Chondrocyte (in vitro differentiated cells): ENCODE measurements at regions not wholly inside any gene's neighbourhood (a gene's known extent, or its start where the extent isn't known, plus 50 kb on each side); places are given as distances from the start of the nearest gene placed in this dataset.

Experiments used
- DNase-seq: peaks from one replicate; pipeline ENCODE4 v3.0.0; 2021; ENCODE audit warnings: mixed read lengths, low spot score
- H3K27ac Mint-ChIP-seq: one replicate; pipeline ENCODE4 v1.8.0; 2021; ENCODE audit warnings: mild to moderate bottlenecking, moderate library complexity, mixed read lengths; ENCODE audit not compliant: unreplicated experiment
- H3K27me3 Mint-ChIP-seq: 2 replicates; pipeline ENCODE4 v1.8.0; 2021; ENCODE audit warnings: low read depth, mixed read lengths
- H3K36me3 Mint-ChIP-seq: 2 replicates; pipeline ENCODE4 v1.8.0; 2021; ENCODE audit warnings: low read depth, mixed read lengths
- H3K4me1 Mint-ChIP-seq: 2 replicates; pipeline ENCODE4 v1.8.0; 2021; ENCODE audit warnings: low read depth, mild to moderate bottlenecking, mixed read lengths
- H3K4me3 Mint-ChIP-seq: one replicate; pipeline ENCODE4 v1.8.0; 2021; ENCODE audit warnings: mild to moderate bottlenecking, moderate library complexity, mixed read lengths; ENCODE audit not compliant: unreplicated experiment
- H3K9me3 Mint-ChIP-seq: 2 replicates; pipeline ENCODE4 v1.8.0; 2021; ENCODE audit warnings: low read depth, mixed read lengths
- CTCF ChIP-seq: fragments of 200-600 bp; sonication (generic); IDR thresholded peaks from 2 replicates; pipeline ENCODE4 v1.5.0; 2021; ENCODE audit warnings: antibody characterized with exemption, mild to moderate bottlenecking, moderate library complexity

DNA sequence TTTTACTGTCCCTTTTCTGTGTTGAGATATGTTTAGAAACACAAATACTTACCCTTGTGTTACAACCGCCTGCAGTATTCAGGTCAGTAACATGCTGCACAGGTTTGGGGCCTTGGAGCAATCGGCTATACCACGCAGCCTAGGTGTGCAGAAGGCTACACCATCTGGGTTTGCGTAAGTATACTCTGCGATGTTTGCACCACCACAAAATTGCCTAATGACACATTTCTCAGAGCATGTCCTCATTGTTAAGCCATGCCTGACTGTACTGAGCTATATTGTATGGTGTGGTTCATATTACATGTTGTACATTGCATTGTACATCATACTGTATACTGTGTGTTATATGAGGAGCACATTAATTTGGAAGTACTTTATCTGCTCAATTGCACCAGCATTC is 247.4 kb downstream of the RHOU start:
- TF ChIP-seq CTCF = no peak
- H3K4me3 Mint-ChIP-seq = no peak overlapping the region

DNA sequence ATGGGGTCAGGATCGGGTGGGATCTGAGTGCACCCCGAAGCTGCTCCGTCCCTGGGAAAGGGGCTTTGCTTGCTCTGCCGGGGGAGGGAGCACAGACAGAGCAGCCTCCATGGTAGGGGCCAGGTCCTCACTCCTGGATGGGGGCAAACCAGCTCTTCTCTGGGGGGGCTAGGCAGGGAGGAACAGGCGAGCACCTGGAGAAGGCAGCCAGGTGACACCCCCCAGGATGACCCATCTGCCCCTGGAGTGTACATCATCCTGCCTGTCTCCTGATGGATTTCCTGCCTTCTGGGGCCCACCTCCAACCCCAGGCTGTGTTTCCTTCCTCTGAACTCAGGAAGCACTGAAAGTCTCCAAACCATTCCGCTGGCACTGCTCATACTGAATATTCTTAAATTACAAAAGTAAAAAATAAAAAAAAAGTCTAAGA is 248.0 kb downstream of the RHOU start:
- Mint-ChIP-seq H3K36me3 (peaks cover 2% of the 10 kb centered on the region), H3K4me1 (peaks cover 9% of the 10 kb centered on the region), H3K4me3 (no peak overlapping the region), H3K9me3 (peaks cover 2% of the 10 kb centered on the region), H3K27ac (no peak overlapping the region), H3K27me3 (peaks cover 5% of the 10 kb centered on the region)
- no peak for TF ChIP-seq CTCF
- DNase-seq = no peak

More for the DNA sequence above, 247.4 kb downstream of the RHOU start:
- DNase-seq = no peak
- Mint-ChIP-seq H3K4me1 (peaks cover 9% of the 10 kb centered on the region), H3K9me3 (peaks cover 2% of the 10 kb centered on the region), H3K36me3 (peaks cover 3% of the 10 kb centered on the region), H3K27me3 (peaks cover 7% of the 10 kb centered on the region), H3K27ac (no peak overlapping the region)

DNA sequence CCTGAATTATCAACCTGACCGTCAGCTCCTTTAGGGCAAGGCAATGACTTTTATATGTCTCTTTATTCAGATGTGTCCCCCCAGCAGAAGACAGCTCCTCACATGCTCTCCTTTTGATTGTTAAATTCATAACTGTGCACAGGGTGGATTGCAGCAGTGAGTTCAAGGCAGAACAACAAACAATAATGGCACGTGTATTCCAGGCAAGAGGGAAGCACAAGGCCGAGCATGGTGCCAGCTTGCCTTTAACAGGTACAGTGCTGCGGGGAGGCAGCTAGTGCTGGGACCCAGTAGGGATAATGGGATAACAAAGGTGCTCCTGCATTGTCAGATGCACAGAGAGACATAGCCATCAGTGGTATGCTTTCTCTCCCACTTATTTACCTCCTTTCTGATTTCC is 248.4 kb downstream of the RHOU start:
- Mint-ChIP-seq H3K4me1 (peaks cover 6% of the 10 kb centered on the region), H3K27me3 (peaks cover 5% of the 10 kb centered on the region), H3K36me3 (peaks cover 2% of the 10 kb centered on the region), H3K27ac (no peak overlapping the region), H3K4me3 (no peak overlapping the region), H3K9me3 (peaks cover 2% of the 10 kb centered on the region)
- DNase-seq = no peak
- no peak for TF ChIP-seq CTCF

GRCh38 chr1:228984107-228984506 is 248.8 kb downstream of the RHOU start:
- DNase-seq = no peak
- peaks cover 2% of the 10 kb centered on the region for H3K36me3 Mint-ChIP-seq
- TF ChIP-seq CTCF = no peak
- H3K4me3 Mint-ChIP-seq = no peak overlapping the region
- peaks cover 2% of the 10 kb centered on the region for H3K9me3 Mint-ChIP-seq
- H3K27ac Mint-ChIP-seq = no peak overlapping the region
- H3K27me3 Mint-ChIP-seq = peaks cover 5% of the 10 kb centered on the region
- H3K4me1 Mint-ChIP-seq = peaks cover 6% of the 10 kb centered on the region

DNA sequence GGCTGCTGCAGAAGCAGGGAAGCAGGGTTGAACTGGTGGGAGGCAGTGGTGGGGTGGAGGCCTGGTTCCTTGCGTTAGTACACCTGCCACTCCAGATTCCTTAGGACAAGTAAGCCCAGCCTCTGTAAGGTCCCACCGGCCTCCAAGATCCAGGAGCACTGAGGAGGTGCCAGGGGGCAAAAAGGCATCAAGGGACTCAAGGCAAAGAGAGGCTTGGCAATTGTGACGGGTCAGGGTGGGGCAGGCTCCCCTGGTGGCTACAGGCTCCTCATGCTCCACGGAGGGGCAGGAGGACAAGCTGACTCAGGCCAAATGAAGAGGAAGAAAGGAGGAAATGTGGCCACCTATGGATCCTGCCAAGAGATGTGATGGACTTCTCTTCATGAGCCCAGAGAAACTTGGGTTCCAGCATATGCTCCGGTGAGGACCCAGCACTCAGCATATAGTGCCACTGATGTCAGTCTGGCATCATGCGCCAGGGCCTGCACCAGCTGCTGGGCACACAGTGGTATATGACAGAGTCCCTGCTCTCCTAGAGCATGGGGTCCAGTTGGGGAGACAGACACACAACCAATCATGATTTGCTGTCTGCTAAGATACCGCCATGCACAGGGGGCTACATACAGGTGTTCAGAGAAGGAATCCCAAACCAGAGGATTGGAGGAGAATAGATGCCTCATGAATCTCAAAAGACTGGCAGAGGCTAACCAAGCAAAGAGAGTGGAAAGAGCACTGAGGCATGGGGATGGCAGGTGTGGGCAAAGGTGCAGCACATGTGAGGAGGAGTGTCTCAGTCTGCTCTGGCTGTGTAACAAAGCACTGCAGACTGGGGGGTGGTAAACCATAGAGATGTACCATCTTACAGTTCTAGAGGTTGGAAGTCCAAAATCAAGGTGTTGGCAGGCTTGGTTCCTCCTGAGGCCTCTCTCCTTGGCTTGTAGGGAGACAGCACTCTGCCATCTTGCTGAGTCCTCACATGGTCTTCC is 249.7 kb downstream of the RHOU start:
- peaks cover 6% of the 10 kb centered on the region for H3K4me1 Mint-ChIP-seq
- peaks cover 2% of the 10 kb centered on the region for H3K9me3 Mint-ChIP-seq
- no peak overlapping the region for H3K27ac Mint-ChIP-seq
- peaks cover 2% of the 10 kb centered on the region for H3K36me3 Mint-ChIP-seq
- H3K4me3 Mint-ChIP-seq = no peak overlapping the region
- no peak for DNase-seq
- no peak for TF ChIP-seq CTCF
- H3K27me3 Mint-ChIP-seq = peaks cover 3% of the 10 kb centered on the region
